HG03280 (cell line): ENCODE measurements at regions not wholly inside any gene's neighbourhood (a gene's known extent, or its start where the extent isn't known, plus 50 kb on each side); places are given as distances from the start of the nearest gene placed in this dataset.
"Not testable (repeated sequence)": the region's sequence is repeated elsewhere in the genome, so short reads cannot be mapped to it uniquely, and the experiment has no call there.

Source experiments
- ATAC-seq: cut with Tn5 transposase; IDR thresholded peaks from one replicate; pipeline ENCODE4 v1.9.1; 2021; ENCODE audit warnings: mild to moderate bottlenecking, moderate library complexity; ENCODE audit not compliant: unreplicated experiment

DNA sequence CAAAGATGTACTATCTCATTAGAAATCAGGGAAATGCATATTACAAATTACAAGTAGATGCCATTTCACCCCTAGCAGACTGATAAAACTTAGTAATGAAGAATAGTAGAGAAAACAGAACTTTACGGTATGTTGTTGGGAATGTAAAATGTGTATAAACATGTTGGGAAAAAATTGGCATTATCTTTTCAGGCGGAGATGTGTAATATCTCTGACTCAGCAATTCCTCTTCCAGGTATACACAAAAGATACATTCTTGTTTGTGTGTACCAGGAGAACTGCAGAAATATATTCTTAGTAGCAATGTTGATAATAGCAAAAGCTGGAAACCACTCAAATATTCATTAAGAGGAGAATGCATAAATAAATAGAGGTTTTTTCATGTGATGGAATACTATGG, 204.5 kb downstream of the LPIN1 start:
- ATAC-seq = no peak

GRCh38 chr2:11951492-11951891, 205.1 kb downstream of the LPIN1 start:
- ATAC-seq = not testable (repeated sequence)

GRCh38 chr2:11953258-11953657, 206.8 kb downstream of the LPIN1 start:
- no peak for ATAC-seq

- no peak for ATAC-seq
These were observed 208.9 kb downstream of the LPIN1 start for GRCh38 chr2:11955314-11955713.

GRCh38 chr2:11955884-11956291, 209.5 kb downstream of the LPIN1 start:
- no peak for ATAC-seq

- ATAC-seq = no peak
These were observed 216.4 kb downstream of the LPIN1 start for GRCh38 chr2:11962707-11963328.

DNA sequence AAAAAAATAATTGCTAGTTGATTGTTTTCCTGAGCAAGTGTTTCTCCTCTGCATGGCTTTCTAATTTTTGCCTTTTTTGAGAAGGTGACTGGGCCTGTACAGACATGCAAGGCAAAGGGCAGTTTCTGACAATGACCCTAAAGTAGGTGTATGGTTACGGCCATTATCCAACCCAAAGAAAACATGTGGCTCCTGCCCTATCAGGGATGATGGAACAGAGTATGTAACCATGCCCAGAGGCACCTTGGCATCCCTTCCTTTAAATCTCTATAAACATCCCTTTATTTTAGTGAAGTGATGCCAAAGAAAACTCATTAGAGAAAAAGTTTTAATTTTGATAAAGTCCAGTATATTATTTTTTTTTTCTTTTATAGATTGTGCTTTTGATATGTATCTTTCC, 217.5 kb downstream of the LPIN1 start:
- no peak for ATAC-seq

DNA sequence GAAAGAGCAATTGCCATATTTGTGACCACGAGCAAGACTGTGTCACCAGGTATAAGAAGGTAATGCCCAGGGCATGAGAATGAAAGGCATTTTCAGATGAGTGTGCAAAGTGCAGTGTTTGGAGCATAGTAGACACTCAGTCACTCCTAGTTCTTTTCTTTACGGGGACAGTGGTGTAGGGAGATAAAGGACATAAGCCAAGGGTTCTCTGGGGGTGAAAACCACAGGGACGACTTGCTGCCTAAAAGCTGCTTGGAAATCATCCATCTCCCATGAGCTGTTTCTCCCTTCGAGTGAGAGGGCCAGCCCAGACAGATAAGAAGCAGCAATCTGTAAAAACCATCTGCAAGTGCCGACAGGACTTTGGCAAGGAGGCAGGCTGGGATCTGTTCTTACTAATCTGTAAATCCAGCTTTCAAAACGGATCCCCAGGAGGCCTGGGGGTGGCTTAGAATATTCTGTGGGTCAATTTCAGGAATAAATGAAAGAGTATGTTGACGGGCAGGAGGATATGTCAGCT, 221.6 kb downstream of the LPIN1 start:
- no peak for ATAC-seq

DNA sequence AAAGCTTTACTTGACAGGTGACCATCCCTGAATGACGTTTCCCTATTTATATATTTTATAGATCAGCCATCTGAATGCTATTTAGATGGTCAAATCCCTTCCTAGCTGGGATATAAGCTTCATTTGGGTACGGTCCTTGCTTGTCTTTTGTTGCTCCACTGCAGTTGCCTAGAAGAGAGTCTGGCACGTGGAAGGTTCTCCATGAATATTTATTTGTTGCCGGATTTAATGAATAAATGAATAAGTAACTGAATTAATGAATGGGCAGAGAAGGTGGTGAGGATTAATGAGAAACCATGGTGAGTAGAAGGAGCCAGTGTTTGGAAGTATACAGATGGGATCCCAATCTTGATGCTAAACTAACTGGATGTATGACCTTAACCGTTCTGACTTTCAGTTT, 222.1 kb downstream of the LPIN1 start:
- ATAC-seq = no peak

GRCh38 chr2:11969774-11970173, 223.3 kb downstream of the LPIN1 start:
- no peak for ATAC-seq

DNA sequence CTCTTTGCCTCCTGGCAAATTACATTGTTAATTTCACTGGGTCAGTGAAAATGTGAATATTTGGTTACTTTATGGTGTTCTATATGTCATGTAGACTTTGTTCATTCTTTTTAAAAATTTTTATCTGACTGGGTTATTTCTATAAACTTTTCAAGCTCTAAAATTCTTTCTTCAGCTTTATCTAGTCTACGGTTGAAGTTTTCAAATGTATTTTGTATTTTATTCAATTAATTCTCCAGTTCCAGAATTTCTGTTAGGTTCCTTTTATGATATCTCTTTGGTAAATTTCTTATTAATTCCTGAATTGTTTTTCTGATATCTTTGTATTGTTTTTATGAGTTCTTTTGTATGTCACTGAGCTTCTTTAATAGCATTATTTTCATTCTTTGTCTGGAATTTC, 228.1 kb downstream of the LPIN1 start:
- no peak for ATAC-seq

DNA sequence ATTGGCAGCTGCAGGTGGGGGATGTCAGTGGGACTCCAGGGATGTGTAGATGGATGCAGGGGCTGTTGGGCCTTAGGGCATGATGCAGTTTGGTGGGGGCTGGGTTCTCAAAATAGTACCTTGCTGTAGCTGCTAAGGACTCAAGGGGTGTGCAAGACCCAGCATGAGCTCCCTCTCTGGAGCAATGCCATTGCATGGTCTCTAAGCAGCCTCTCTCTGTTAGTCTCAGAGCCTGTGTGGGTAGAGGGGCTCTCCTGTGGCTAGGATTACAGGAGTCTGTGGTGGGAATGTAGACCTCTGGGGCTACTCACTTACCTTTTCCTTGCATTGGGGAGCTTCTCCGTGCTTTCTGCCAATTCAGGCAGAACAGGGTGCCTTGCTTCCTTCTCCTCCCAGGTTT, 228.9 kb downstream of the LPIN1 start:
- no peak for ATAC-seq

DNA sequence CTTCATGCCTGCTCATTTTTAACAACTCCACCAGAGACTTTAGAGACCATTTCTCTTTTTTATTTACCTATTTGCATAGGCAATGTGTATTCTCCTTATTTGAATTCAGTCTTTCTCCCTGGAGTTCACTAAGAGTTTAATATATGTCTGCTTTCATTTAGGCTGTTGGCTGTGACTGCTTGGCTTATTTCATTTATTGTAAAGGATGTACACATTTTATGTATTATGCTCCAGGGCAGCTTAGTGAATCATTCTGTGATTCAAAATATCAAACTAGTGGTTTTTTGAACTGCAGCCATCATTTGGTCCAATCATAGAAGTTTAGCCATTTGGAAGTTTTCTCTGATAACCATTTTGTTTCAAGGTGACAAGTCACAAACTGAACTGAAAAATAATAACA, 229.6 kb downstream of the LPIN1 start:
- no peak for ATAC-seq

DNA sequence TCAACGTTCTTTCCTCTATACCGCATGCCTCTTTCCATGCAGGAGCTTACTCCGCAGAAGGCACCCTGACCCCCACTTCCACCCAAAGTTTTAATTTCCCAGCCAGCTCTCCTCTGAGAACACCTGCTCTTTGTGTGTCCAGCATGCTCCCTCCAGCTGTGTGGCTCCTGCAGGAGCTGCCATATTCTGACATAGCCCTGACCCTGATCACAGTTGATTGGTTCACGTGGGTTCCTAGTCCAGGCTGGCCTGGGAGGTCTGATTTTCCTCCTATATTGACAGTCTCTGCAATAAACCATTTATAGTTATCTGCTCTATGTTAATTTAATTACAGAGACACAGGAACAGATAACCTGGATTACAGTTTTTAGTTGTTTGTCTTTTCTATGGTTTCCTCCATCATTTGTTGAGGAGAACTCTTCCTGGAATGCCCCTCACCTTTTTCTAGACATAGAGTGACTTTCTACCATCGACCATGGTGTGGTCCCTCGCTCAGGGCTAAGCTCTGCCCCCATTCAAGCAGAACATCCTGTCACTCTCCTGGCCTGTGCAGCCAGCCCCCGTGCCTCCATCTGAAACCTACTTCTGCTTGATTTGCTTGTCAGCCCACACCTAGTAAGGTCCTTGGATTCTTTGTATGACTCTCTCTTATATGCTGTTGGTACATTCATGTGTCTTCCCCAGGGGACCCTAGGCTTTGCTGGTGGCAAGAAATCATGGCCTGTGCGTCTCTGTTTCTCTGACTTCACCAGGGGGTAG, 231.5 kb downstream of the LPIN1 start:
- no peak for ATAC-seq

- ATAC-seq = no peak
These were observed 234.4 kb downstream of the LPIN1 start for GRCh38 chr2:11980809-11981208.

- ATAC-seq = no peak
These were observed 237.0 kb downstream of the LPIN1 start for GRCh38 chr2:11983401-11983800.

DNA sequence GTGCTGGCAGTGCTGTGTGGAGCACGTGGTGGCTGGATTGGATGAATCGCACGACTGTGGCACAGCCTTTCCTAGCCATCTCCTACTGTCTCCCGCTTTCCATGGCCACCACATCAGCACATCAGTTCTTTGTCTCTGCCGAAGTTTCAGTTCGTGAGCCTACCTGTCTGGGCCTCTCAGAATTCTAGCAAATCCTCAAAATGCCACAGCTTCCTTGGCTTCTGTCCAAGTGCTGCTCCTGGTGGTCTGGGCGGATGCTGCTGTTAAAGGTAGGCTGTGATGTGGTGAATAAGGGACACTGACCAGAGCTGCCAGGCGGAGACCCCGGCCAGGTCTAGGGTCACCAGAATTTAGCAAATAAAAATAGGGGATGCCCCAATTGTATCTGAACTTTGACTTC, 237.4 kb downstream of the LPIN1 start:
- no peak for ATAC-seq

DNA sequence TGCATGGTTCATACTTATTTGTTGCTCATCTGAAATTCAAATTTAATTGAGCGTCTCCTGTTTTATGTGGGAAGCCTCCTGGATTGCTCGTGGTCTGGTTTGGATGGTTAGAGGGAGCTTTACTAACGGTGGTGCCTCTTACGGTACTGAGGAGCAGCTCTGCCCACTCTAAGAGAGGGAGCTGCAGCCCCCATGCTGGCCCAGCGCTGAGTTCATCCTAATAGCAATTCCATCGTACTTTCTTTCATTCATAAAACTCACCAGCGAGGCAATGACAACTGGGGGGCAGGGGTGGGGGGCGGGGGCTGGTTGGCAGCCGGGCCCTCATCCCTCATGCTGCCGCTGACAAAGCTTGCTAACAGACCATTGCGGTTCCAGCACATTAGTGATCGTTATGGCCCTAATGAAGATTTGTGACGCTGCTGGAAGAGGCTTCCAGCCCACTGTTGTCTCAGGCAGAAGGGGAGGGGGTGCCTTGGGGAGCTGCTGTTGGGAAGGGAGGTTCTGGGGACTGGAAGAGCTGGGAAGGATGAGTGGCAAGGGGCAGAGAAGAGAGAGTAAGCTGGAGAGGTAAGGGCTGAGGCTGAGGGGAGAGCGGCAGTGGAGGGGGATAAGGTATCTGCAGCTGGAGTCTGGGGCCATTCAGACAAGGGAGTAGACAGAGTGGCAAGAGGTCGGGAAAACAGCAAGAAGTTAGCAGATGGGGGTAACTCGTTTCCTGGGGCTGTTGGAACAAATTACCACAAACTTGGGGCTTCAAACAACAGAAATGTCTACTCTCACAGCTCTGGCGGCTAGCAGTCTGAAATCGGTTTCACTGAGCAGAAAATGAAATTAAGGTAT, 238.1 kb downstream of the LPIN1 start:
- no peak for ATAC-seq

- no peak for ATAC-seq
These were observed 239.6 kb downstream of the LPIN1 start for GRCh38 chr2:11985817-11986566.

DNA sequence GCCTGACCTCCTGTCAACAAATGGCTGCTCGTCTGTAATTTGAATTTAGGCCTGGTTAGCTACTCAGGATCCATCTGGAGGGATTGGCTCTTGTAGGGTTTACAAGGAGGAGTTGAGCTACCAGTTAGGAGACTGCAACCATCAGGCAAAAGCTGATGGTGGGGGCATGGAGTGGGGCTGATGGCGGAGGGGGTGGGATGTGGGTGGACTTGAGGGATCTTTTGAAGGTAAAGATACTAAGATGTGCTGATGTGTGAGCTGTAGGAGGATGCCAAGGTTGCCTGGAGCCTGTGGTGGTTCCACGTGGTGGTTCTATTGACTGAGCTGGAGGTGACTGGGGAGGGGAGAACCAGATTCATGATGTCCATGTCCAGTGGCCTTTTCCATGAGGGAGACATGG, 240.7 kb downstream of the LPIN1 start:
- no peak for ATAC-seq
